Uterus (tissue), 2 donors: ENCODE measurements at regions not wholly inside any gene's neighbourhood (a gene's known extent, or its start where the extent isn't known, plus 50 kb on each side); places are given as distances from the start of the nearest gene placed in this dataset.

ENCODE experiments used
- CTCF ChIP-seq, 4 experiments: fragments of 200-600 bp in 2 of 4; fragments of 450-650 bp in 2 of 4; sonication (generic) in 2 of 4; IDR thresholded peaks; one replicate each; pipeline ENCODE4 v1.5.1; 2016 to 2019; ENCODE audit warnings: antibody characterized with exemption in 4 of 4, mild to moderate bottlenecking in 2 of 4, moderate library complexity in 1 of 4
- POLR2A ChIP-seq, 2 donors: fragments of 450-650 bp; IDR thresholded peaks; one replicate each; pipeline ENCODE4 v1.6.1; 2016; ENCODE audit warnings: antibody characterized with exemption in 2 of 2, mild to moderate bottlenecking in 1 of 2, moderate library complexity in 1 of 2

GRCh38 chr5:28703651-28704260 is 1665.4 kb upstream of the CDH9 start:
- TF ChIP-seq POLR2A (IDR thresholded peaks at IDR 0.05), result no peak
- TF ChIP-seq CTCF (IDR thresholded peaks at IDR 0.05), result no peak
